DOHH2 (cell line): ENCODE measurements at regions not wholly inside any gene's neighbourhood (a gene's known extent, or its start where the extent isn't known, plus 50 kb on each side); places are given as distances from the start of the nearest gene placed in this dataset.

ENCODE experiments used
- EZH2phosphoT487 ChIP-seq: fragments of 200-600 bp; sonication (generic); IDR thresholded peaks from 2 replicates; pipeline ENCODE4 v1.6.1; 2017; ENCODE audit warnings: borderline replicate concordance, mild to moderate bottlenecking, antibody characterized with exemption, low read length, moderate library complexity, mixed read lengths
- TF ChIP-seq, protein P1 (sequence below): fragments of 200-600 bp; sonication (generic); IDR thresholded peaks from one replicate; pipeline ENCODE4 v1.5.1; 2014; ENCODE audit warnings: antibody characterized with exemption, mild to moderate bottlenecking, low read depth, low read length; ENCODE audit not compliant: poor library complexity, severe bottlenecking

DNA sequence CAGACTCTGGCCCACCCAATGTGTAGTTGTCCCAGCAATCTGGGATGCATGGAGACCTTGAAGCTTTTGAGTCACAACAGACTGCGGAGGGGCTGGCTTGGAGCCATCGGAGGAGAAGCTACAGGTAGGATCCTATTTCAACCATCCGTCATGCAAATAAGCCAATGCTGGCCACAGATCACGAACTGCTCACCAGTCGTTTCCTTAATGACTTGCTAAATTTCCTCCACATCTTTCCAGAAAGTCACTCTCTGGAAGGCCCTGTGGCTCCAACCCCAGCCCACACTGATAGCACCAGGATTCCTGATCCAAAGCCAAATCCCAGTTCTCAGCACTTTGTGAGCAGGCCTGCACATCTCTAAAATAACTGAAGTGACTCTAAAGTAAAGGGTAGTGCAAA, 321.3 kb downstream of the RAB28 start:
- TF ChIP-seq, protein P1, sequence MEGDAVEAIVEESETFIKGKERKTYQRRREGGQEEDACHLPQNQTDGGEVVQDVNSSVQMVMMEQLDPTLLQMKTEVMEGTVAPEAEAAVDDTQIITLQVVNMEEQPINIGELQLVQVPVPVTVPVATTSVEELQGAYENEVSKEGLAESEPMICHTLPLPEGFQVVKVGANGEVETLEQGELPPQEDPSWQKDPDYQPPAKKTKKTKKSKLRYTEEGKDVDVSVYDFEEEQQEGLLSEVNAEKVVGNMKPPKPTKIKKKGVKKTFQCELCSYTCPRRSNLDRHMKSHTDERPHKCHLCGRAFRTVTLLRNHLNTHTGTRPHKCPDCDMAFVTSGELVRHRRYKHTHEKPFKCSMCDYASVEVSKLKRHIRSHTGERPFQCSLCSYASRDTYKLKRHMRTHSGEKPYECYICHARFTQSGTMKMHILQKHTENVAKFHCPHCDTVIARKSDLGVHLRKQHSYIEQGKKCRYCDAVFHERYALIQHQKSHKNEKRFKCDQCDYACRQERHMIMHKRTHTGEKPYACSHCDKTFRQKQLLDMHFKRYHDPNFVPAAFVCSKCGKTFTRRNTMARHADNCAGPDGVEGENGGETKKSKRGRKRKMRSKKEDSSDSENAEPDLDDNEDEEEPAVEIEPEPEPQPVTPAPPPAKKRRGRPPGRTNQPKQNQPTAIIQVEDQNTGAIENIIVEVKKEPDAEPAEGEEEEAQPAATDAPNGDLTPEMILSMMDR: no peak
- no peak for TF ChIP-seq EZH2phosphoT487
